Adrenal gland (tissue), 5 donors: ENCODE measurements at regions not wholly inside any gene's neighbourhood (a gene's known extent, or its start where the extent isn't known, plus 50 kb on each side); places are given as distances from the start of the nearest gene placed in this dataset.

Experiments used
- POLR2A ChIP-seq, 2 donors: fragments of 450-650 bp; IDR thresholded peaks; one replicate each; pipeline ENCODE4 v1.6.1; 2017; ENCODE audit warnings: antibody characterized with exemption in 2 of 2, mild to moderate bottlenecking in 2 of 2, moderate library complexity in 1 of 2
- TF ChIP-seq, protein P1 (sequence below), 6 experiments: fragments of 450-650 bp in 4 of 6; fragments of 200-600 bp in 2 of 6; sonication (generic) in 1 of 6; IDR thresholded peaks; 1 replicate in 5 of 6; 2 replicates in 1 of 6; pipeline versions ENCODE4 v1.5.1 to v1.8.0; 2016 to 2021; ENCODE audit warnings: antibody characterized with exemption in 6 of 6, mild to moderate bottlenecking in 2 of 6, moderate library complexity in 1 of 6
- donor health status: DM: no; HTN: no; CAD: no.

- TF ChIP-seq, protein P1, sequence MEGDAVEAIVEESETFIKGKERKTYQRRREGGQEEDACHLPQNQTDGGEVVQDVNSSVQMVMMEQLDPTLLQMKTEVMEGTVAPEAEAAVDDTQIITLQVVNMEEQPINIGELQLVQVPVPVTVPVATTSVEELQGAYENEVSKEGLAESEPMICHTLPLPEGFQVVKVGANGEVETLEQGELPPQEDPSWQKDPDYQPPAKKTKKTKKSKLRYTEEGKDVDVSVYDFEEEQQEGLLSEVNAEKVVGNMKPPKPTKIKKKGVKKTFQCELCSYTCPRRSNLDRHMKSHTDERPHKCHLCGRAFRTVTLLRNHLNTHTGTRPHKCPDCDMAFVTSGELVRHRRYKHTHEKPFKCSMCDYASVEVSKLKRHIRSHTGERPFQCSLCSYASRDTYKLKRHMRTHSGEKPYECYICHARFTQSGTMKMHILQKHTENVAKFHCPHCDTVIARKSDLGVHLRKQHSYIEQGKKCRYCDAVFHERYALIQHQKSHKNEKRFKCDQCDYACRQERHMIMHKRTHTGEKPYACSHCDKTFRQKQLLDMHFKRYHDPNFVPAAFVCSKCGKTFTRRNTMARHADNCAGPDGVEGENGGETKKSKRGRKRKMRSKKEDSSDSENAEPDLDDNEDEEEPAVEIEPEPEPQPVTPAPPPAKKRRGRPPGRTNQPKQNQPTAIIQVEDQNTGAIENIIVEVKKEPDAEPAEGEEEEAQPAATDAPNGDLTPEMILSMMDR (IDR thresholded peaks at IDR 0.05): no peak
- TF ChIP-seq POLR2A (IDR thresholded peaks at IDR 0.05): no peak
These were observed 59.4 kb upstream of the ZPBP start for GRCh38 chr7:50152486-50152885.
